K562 (cell line): ENCODE measurements at regions not wholly inside any gene's neighbourhood (a gene's known extent, or its start where the extent isn't known, plus 50 kb on each side); places are given as distances from the start of the nearest gene placed in this dataset.

Source experiments
- ATAC-seq: fragments of 200-7000 bp; cut with Tn5 transposase; 3 replicates; pipeline ENCODE4 v1.9.1; 2020; ENCODE audit warnings: moderate library complexity
- BruUV-seq: library from RNA; stranded (reverse); fragments of 400-500 nt; replicated peaks from 2 replicates; lab custom pipeline; 2021; lab: Mats Ljungman, UMichigan
- CTCF ChIA-PET: fragments of 300-600 bp; formaldehyde crosslinking; extraction: SDS; loops from one replicate; lab custom pipeline; 2021; ENCODE audit warnings: low intra/inter-chr PET ratio; lab: Yijun Ruan, JAX
- POLR2A ChIA-PET: fragments of 300-600, 350-650 bp; sonication (Branson Sonifier 250); formaldehyde crosslinking; extraction: SDS; loops from one replicate; lab custom pipeline; 2021; ENCODE audit warnings: antibody characterized with exemption, inconsistent platforms; lab: Yijun Ruan, JAX
- DNase-seq, 4 experiments: peaks; one replicate each; pipeline versions ENCODE4 v3.0.0 to v3.0.0-alpha.2; 2011 to 2018; ENCODE audit warnings: low spot score in 3 of 4, mixed read lengths in 3 of 4; ENCODE audit errors: extremely low read depth in 1 of 4
- FAIRE-seq: peaks from 2 replicates; lab custom pipeline; 2011; peaks lifted over from hg19 to GRCh38; lab: Jason Lieb, UNC
- H2AFZ ChIP-seq: 2 replicates; pipeline ENCODE4 v1.6.0; 2011; ENCODE audit warnings: low read depth, low read length, control low read depth, inconsistent platforms
- H3K27ac ChIP-seq: fragments of 200-600 bp; 3 replicates; pipeline ENCODE4 v1.8.0; 2011; ENCODE audit warnings: low read depth, mild to moderate bottlenecking, control low read depth, inconsistent platforms, low read length, moderate library complexity, mixed read lengths; ENCODE audit errors: extremely low read depth
- H3K27me3 ChIP-seq, 2 experiments: fragments of 300-600 bp in 1 of 2; 2 replicates in 1 of 2; 3 replicates in 1 of 2; pipeline versions ENCODE4 v1.6.0 to v1.8.0; 2011; ENCODE audit warnings: inconsistent platforms in 2 of 2, low read length in 2 of 2, mild to moderate bottlenecking in 1 of 2, mixed read lengths in 1 of 2, moderate library complexity in 1 of 2; ENCODE audit not compliant: control insufficient read depth in 2 of 2, insufficient read depth in 2 of 2
- H3K36me3 ChIP-seq: fragments of 300-600 bp; 3 replicates; pipeline ENCODE4 v1.8.0; 2011; ENCODE audit warnings: mild to moderate bottlenecking, low read length, inconsistent platforms; ENCODE audit not compliant: control insufficient read depth, insufficient read depth
- H3K4me1 ChIP-seq, 2 experiments: fragments of 200-600 bp in 1 of 2; replicated peaks in 1 of 2; 2 replicates in 1 of 2; 3 replicates in 1 of 2; pipeline versions ENCODE4 v1.5.1 to v1.8.0; 2011; ENCODE audit warnings: inconsistent platforms in 2 of 2, low read length in 2 of 2, mild to moderate bottlenecking in 1 of 2, mixed read lengths in 1 of 2, moderate library complexity in 1 of 2; ENCODE audit not compliant: control insufficient read depth in 2 of 2, insufficient read depth in 2 of 2
- H3K4me2 ChIP-seq: 2 replicates; pipeline ENCODE4 v1.6.1; 2011; ENCODE audit warnings: low read length, control low read depth, inconsistent platforms, mixed read lengths; ENCODE audit not compliant: insufficient read depth
- H3K4me3 ChIP-seq: fragments of 200-600 bp; sonication (generic), shearing (Covaris generic); 2 replicates; pipeline ENCODE4 v1.5.1; 2016; ENCODE audit warnings: control low read depth, inconsistent platforms
- H3K79me2 ChIP-seq: fragments of 200-600 bp; 3 replicates; pipeline ENCODE4 v1.8.0; 2011; ENCODE audit warnings: low read length, inconsistent platforms; ENCODE audit not compliant: control insufficient read depth, insufficient read depth
- H3K9ac ChIP-seq, 2 experiments: 2 replicates each; pipeline versions ENCODE4 v1.6.0 to v1.6.1; 2011; ENCODE audit warnings: low read depth in 2 of 2, low read length in 2 of 2, control low read depth in 1 of 2, inconsistent platforms in 1 of 2, mild to moderate bottlenecking in 1 of 2, mixed read lengths in 1 of 2; ENCODE audit not compliant: insufficient read depth in 1 of 2
- H3K9me1 ChIP-seq: one replicate; pipeline ENCODE4 v1.6.0; 2011; ENCODE audit warnings: inconsistent platforms, mild to moderate bottlenecking, low read length, moderate library complexity; ENCODE audit not compliant: control insufficient read depth, insufficient read depth
- H3K9me3 ChIP-seq: replicated peaks from 2 replicates; pipeline ENCODE4 v1.5.1; 2011; ENCODE audit warnings: low read depth, low read length, inconsistent platforms; ENCODE audit not compliant: control insufficient read depth, insufficient read depth
- H4K20me1 ChIP-seq: replicated peaks from 2 replicates; pipeline ENCODE4 v1.6.1; 2011; ENCODE audit warnings: low read length, inconsistent platforms, mixed read lengths; ENCODE audit not compliant: control insufficient read depth, insufficient read depth
- NONO ChIP-seq, 2 experiments: fragments of 200-400 bp in 1 of 2; fragments of 450-650 bp in 1 of 2; formaldehyde crosslinking in 1 of 2; IDR thresholded peaks; 2 replicates each; pipeline ENCODE4 v1.6.1; 2017; ENCODE audit warnings: low read depth in 2 of 2, mild to moderate bottlenecking in 2 of 2, moderate library complexity in 2 of 2, low read length in 1 of 2
- ZZZ3 ChIP-seq: fragments of 450-650 bp; IDR thresholded peaks from 2 replicates; pipeline ENCODE4 v1.6.1; 2016; ENCODE audit warnings: antibody characterized with exemption, mild to moderate bottlenecking, moderate library complexity
- WGBS: fragments of 100-300 bp; shearing (Covaris generic); methylation state at CpG from one replicate; pipeline ENCODE4 v1.1.6; 2016; ENCODE audit warnings: low coverage, mixed read lengths; ENCODE audit not compliant: insufficient coverage; ENCODE audit errors: missing lambda C conversion rate; 5-methylcytosine and 5-hydroxymethylcytosine counted together
- in situ Hi-C: fragments of 300-500 bp; cut with MboI; formaldehyde crosslinking; loops from 4 replicates; pipeline ENCODE4 v1.15.0; 2018; ENCODE audit warnings: inconsistent platforms, mixed read lengths
- intact Hi-C: fragments of 100-400 bp; cut with micrococcal nuclease; formaldehyde crosslinking; loops from 2 replicates; pipeline ENCODE4 v1.14.2; 2022

DNA sequence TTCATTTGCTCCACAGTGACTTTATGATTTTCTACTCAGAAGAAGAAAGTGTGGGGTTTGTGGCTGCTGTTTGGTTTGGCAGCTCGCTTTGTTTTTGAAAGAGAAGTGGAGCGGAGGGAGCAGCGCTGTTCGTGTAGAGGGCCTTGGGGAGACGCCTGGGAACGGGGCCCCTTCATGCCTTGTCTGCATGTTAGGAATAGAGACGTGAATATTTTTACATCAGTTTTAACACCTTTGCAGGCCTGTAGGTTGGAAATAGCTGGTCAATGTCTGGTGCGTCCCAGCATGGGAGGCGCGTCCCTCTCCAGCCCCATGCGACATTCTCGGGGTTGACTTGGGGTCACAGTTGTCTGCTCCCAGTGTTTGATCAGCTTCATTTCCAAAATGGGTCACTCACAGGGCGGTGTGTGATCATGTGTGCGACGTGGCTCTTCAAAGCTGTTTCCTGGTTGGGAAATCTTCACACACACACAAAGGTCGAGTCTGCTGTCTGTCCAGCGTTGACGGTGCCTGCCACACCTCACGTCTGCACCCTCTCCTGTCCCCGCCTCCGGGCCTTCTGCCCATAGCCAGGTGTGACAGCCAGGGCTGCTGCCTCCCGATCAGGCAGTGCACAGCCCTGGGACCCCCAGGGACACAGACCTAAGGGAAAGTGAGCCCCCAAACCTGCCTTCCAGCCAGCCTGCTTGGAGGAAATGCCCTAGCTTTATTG is 149.2 kb downstream of the PSMG1 start:
- Histone ChIP-seq H3K27me3 (peaks cover 44 to 60% of the 10 kb centered on the region in 2 experiments), H3K4me2 (no peak overlapping the region), H3K79me2 (no peaks in the 10 kb centered on the region), H3K9ac (no peak overlapping the region), H3K4me1 (peaks cover 0 to 7% of the 10 kb centered on the region in 2 experiments; a peak in 1 of 5 replicates), H3K36me3 (no peaks in the 10 kb centered on the region), H3K9me3 (no peaks in the 10 kb centered on the region), H3K9me1 (no peaks in the 10 kb centered on the region), H3K4me3 (no peak overlapping the region), H3K27ac (no peak overlapping the region), H2AFZ (no peak overlapping the region), H4K20me1 (no peaks in the 10 kb centered on the region)
- POLR2A ChIA-PET: interaction anchor here (0.5 to 0.7 kb wide), 3 partner anchors 12 to 558 kb away, joined by 3 read pairs; no protein-coding TSS in a partner anchor
- BruUV-seq: no TSS peak
- intact Hi-C loops (loop anchor here (10.0 kb wide), 1 partner anchor 299 kb away; no protein-coding TSS in a partner anchor), in situ Hi-C loops (no loop called here)
- TF ChIP-seq ZZZ3: no peak
- TF ChIP-seq NONO (IDR thresholded peaks at IDR 0.05; ENCODE audit: low read depth in 2 of 2, low read length in 1 of 2): no peak
- FAIRE-seq (no peak), DNase-seq (no peak), ATAC-seq (no peak)
- CTCF ChIA-PET: no interaction called here
- WGBS: 2% methylated on average over 22 of the region's 22 CpGs
